HepG2 (cell line): ENCODE measurements at regions not wholly inside any gene's neighbourhood (a gene's known extent, or its start where the extent isn't known, plus 50 kb on each side); places are given as distances from the start of the nearest gene placed in this dataset.

Source experiments
- ATAC-seq: fragments of 200-7000 bp; cut with Tn5 transposase; 3 replicates; pipeline ENCODE4 v1.9.1; 2020; ENCODE audit warnings: mild to moderate bottlenecking, moderate library complexity
- BruUV-seq: library from RNA; stranded (reverse); fragments of 400-500 nt; replicated peaks from 2 replicates; lab custom pipeline; 2021; lab: Mats Ljungman, UMichigan
- CTCF ChIA-PET: fragments of 300-600 bp; formaldehyde crosslinking; extraction: SDS; loops from one replicate; lab custom pipeline; 2021; ENCODE audit warnings: low total read pairs, inconsistent platforms, low intra/inter-chr PET ratio; lab: Yijun Ruan, JAX
- POLR2A ChIA-PET: fragments of 350-600 bp; sonication (Branson Sonifier 250); formaldehyde crosslinking; loops from one replicate; lab custom pipeline; 2020; ENCODE audit warnings: antibody characterized with exemption, inconsistent platforms; lab: Yijun Ruan, JAX
- DNase-seq: peaks from one replicate; pipeline ENCODE4 v3.0.0-alpha.2; 2015; ENCODE audit warnings: low spot score
- FAIRE-seq: peaks from 3 replicates; lab custom pipeline; 2011; peaks lifted over from hg19 to GRCh38; lab: Jason Lieb, UNC
- H2AFZ ChIP-seq: one replicate; pipeline ENCODE4 v1.6.1; 2011; ENCODE audit warnings: low read length, inconsistent platforms
- H3K27ac ChIP-seq: fragments of 300-600 bp; 3 replicates; pipeline ENCODE4 v1.8.0; 2011; ENCODE audit warnings: mixed run types, mild to moderate bottlenecking, mixed read lengths, low read length, inconsistent platforms; ENCODE audit not compliant: insufficient read depth; ENCODE audit errors: extremely low read length
- H3K27me3 ChIP-seq, 2 experiments: fragments of 200-600 bp in 1 of 2; 2 replicates in 1 of 2; 3 replicates in 1 of 2; pipeline versions ENCODE4 v1.6.0 to v1.8.0; 2011; ENCODE audit warnings: low read length in 2 of 2, mild to moderate bottlenecking in 2 of 2, moderate library complexity in 2 of 2, inconsistent platforms in 1 of 2; ENCODE audit not compliant: insufficient read depth in 2 of 2, control insufficient read depth in 1 of 2
- H3K36me3 ChIP-seq, 2 experiments: fragments of 200-600 bp in 1 of 2; replicated peaks in 1 of 2; 2 replicates in 1 of 2; 3 replicates in 1 of 2; pipeline versions ENCODE4 v1.5.1 to v1.8.0; 2011; ENCODE audit warnings: low read length in 2 of 2, inconsistent platforms in 1 of 2; ENCODE audit not compliant: insufficient read depth in 2 of 2, control insufficient read depth in 1 of 2
- H3K4me1 ChIP-seq: 2 replicates; pipeline ENCODE4 v1.5.1; 2012; ENCODE audit warnings: low read length, inconsistent platforms; ENCODE audit not compliant: insufficient read depth
- H3K4me2 ChIP-seq: 2 replicates; pipeline ENCODE4 v1.6.0; 2011; ENCODE audit warnings: low read depth, low read length, inconsistent platforms
- H3K4me3 ChIP-seq, 3 experiments: fragments of 200-600 bp in 1 of 3; sonication (generic), shearing (Covaris generic) in 1 of 3; replicated peaks in 1 of 3; 2 replicates each; pipeline ENCODE4 v1.5.1; 2011 to 2016; ENCODE audit warnings: low read length in 3 of 3, inconsistent platforms in 2 of 3, low read depth in 2 of 3, mild to moderate bottlenecking in 2 of 3, control low read depth in 1 of 3, mixed read lengths in 1 of 3; ENCODE audit not compliant: insufficient read depth in 1 of 3
- H3K79me2 ChIP-seq: one replicate; pipeline ENCODE4 v1.6.1; 2011; ENCODE audit warnings: low read length, inconsistent platforms; ENCODE audit not compliant: insufficient read depth
- H3K9ac ChIP-seq: 2 replicates; pipeline ENCODE4 v1.6.0; 2011; ENCODE audit warnings: mild to moderate bottlenecking, low read depth, low read length, inconsistent platforms; ENCODE audit not compliant: insufficient read depth
- H3K9me3 ChIP-seq: 2 replicates; pipeline ENCODE4 v1.5.1; 2012; ENCODE audit warnings: mild to moderate bottlenecking, low read length
- H4K20me1 ChIP-seq: 2 replicates; pipeline ENCODE4 v1.6.0; 2011; ENCODE audit warnings: inconsistent platforms, mild to moderate bottlenecking, low read length, moderate library complexity; ENCODE audit not compliant: insufficient read depth
- CEBPG ChIP-seq: IDR thresholded peaks from 2 replicates; pipeline ENCODE4 v1.6.1; 2016
- FIP1L1 ChIP-seq: fragments of 200-400 bp; formaldehyde crosslinking; IDR thresholded peaks from 2 replicates; pipeline ENCODE4 v1.6.1; 2018; ENCODE audit warnings: low read depth, mild to moderate bottlenecking, low read length, moderate library complexity, borderline replicate concordance; ENCODE audit not compliant: insufficient read depth
- GABPB1 ChIP-seq: IDR thresholded peaks from 2 replicates; pipeline ENCODE4 v1.6.1; 2016; ENCODE audit warnings: mild to moderate bottlenecking, missing genetic modification reagents, moderate library complexity, missing compliant biosample characterization
- KLF16 ChIP-seq, 2 experiments: sonication (generic) in 1 of 2; formaldehyde crosslinking in 1 of 2; IDR thresholded peaks; 2 replicates each; pipeline versions ENCODE4 v1.6.1 to v1.8.0; 2016 to 2023; ENCODE audit warnings: missing genetic modification reagents in 2 of 2, missing compliant biosample characterization in 1 of 2
- NKX3-1 ChIP-seq: sonication (generic); formaldehyde crosslinking; IDR thresholded peaks from 2 replicates; pipeline ENCODE4 v1.5.0; 2020; ENCODE audit warnings: missing genetic modification reagents
- TAF15 ChIP-seq: fragments of 200-400 bp; formaldehyde crosslinking; IDR thresholded peaks from one replicate; pipeline ENCODE4 v1.6.1; 2018; ENCODE audit warnings: mild to moderate bottlenecking, low read depth, low read length; ENCODE audit not compliant: poor library complexity, severe bottlenecking
- TMF1 ChIP-seq: sonication (generic); formaldehyde crosslinking; IDR thresholded peaks from 2 replicates; pipeline ENCODE4 v1.8.1; 2022; ENCODE audit warnings: low read depth, missing genetic modification reagents
- ZBTB7A ChIP-seq: sonication (generic); formaldehyde crosslinking; IDR thresholded peaks from 2 replicates; pipeline ENCODE4 v1.8.0; 2022; ENCODE audit warnings: mild to moderate bottlenecking, missing genetic modification reagents
- ZNF577 ChIP-seq: sonication (generic); formaldehyde crosslinking; IDR thresholded peaks from 2 replicates; pipeline ENCODE4 v1.4.0; 2020; ENCODE audit warnings: mild to moderate bottlenecking, low read depth, missing genetic modification reagents, borderline replicate concordance
- ZNF616 ChIP-seq: sonication (generic); formaldehyde crosslinking; IDR thresholded peaks from 2 replicates; pipeline ENCODE4 v1.5.0; 2020; ENCODE audit warnings: low read depth, mild to moderate bottlenecking, missing genetic modification reagents
- WGBS: methylation state at CpG from one replicate; pipeline ENCODE4 v1.1.6; 2017; ENCODE audit warnings: low lambda C conversion rate; 5-methylcytosine and 5-hydroxymethylcytosine counted together
- in situ Hi-C: cut with HindIII; loops from 2 replicates; pipeline ENCODE4 v1.10.0; 2017; ENCODE audit warnings: low pct_unique_long_range_greater_than_20kb; ENCODE audit not compliant: extremely low pct_ligation_motif_present
- intact Hi-C: fragments of 100-400 bp; cut with micrococcal nuclease; formaldehyde crosslinking; loops from one replicate; pipeline ENCODE4 v1.10.0; 2022; ENCODE audit not compliant: unreplicated experiment
- TF ChIP-seq, protein P1 (sequence below): sonication (generic); formaldehyde crosslinking; IDR thresholded peaks from 2 replicates; pipeline ENCODE4 v1.4.0; 2020; ENCODE audit warnings: missing genetic modification reagents
- TF ChIP-seq, protein P2 (sequence below): sonication (generic); formaldehyde crosslinking; IDR thresholded peaks from 2 replicates; pipeline ENCODE4 v1.5.0; 2020; ENCODE audit warnings: missing genetic modification reagents, mild to moderate bottlenecking, borderline replicate concordance

DNA sequence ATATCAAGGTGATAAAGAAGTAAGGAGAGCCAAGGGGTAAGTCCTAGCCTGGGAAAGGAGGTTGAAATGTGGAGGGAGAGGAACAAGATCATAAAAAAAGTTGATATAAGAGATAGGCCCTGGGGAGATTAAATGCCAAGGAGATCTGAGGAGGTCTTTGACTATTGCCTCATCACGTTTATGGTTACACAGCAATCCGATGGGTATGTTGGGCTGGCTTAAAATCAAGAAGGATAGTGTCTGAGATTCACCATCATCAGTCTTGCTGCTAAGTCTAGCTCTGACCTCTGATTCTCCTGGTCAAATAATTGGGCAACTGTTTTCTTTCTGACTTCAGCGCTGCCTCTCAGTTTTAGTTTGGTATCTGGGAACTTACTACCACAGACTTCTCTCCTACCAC is 416.3 kb downstream of the GPATCH2 start:
- Histone ChIP-seq H3K36me3 (no peaks in the 10 kb centered on the region), H4K20me1 (no peaks in the 10 kb centered on the region), H3K9ac (no peak overlapping the region), H3K27me3 (no peaks in the 10 kb centered on the region), H2AFZ (no peak overlapping the region), H3K4me2 (no peak overlapping the region), H3K4me3 (no peak overlapping the region), H3K4me1 (no peaks in the 10 kb centered on the region), H3K9me3 (no peaks in the 10 kb centered on the region; the same call in 1 of the 2 replicates), H3K27ac (no peak overlapping the region), H3K79me2 (no peaks in the 10 kb centered on the region)
- no TSS peak for BruUV-seq
- no peak for TF ChIP-seq ZBTB7A
- no peak for TF ChIP-seq FIP1L1
- TF ChIP-seq TAF15 = no peak
- TF ChIP-seq, protein P1, sequence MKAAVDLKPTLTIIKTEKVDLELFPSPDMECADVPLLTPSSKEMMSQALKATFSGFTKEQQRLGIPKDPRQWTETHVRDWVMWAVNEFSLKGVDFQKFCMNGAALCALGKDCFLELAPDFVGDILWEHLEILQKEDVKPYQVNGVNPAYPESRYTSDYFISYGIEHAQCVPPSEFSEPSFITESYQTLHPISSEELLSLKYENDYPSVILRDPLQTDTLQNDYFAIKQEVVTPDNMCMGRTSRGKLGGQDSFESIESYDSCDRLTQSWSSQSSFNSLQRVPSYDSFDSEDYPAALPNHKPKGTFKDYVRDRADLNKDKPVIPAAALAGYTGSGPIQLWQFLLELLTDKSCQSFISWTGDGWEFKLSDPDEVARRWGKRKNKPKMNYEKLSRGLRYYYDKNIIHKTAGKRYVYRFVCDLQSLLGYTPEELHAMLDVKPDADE (CRISPR knock-in tag) = no peak
- no peak for TF ChIP-seq ZNF616 (CRISPR knock-in tag)
- no peak for TF ChIP-seq NKX3-1
- no peak for TF ChIP-seq KLF16 (CRISPR knock-in tag; IDR thresholded peaks at IDR 0.05)
- no peak for TF ChIP-seq ZNF577 (CRISPR knock-in tag)
- no peak for TF ChIP-seq TMF1 (CRISPR knock-in tag)
- TF ChIP-seq GABPB1 = no peak
- no peak for TF ChIP-seq CEBPG (CRISPR knock-in tag)
- TF ChIP-seq, protein P2, sequence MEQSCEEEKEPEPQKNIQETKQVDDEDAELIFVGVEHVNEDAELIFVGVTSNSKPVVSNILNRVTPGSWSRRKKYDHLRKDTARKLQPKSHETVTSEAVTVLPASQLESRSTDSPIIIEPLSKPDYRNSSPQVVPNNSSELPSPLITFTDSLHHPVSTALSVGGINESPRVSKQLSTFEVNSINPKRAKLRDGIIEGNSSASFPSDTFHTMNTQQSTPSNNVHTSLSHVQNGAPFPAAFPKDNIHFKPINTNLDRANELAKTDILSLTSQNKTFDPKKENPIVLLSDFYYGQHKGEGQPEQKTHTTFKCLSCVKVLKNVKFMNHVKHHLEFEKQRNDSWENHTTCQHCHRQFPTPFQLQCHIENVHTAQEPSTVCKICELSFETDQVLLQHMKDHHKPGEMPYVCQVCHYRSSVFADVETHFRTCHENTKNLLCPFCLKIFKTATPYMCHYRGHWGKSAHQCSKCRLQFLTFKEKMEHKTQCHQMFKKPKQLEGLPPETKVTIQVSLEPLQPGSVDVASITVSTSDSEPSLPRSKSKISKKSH (CRISPR knock-in tag) = no peak
- FAIRE-seq (no peak), DNase-seq (no peak), ATAC-seq (no peak)
- ChIA-PET POLR2A (no interaction called here), CTCF (no interaction called here)
- 0% methylated on average over 3 of the region's 3 CpGs for WGBS
- intact Hi-C loops = no loop called here
- in situ Hi-C loops = no loop called here
